Fibroblast of pulmonary artery (primary cell): ENCODE measurements at regions not wholly inside any gene's neighbourhood (a gene's known extent, or its start where the extent isn't known, plus 50 kb on each side); places are given as distances from the start of the nearest gene placed in this dataset.

Experiments
- DNase-seq: peaks from one replicate; pipeline ENCODE4 v3.0.0-alpha.2; 2010; ENCODE audit warnings: low read depth
- H3K4me3 ChIP-seq: replicated peaks from 2 replicates; pipeline ENCODE4 v1.5.1; 2011; ENCODE audit warnings: low read depth, mild to moderate bottlenecking, control low read depth, low read length, moderate library complexity
- TF ChIP-seq, protein P1 (sequence below): IDR thresholded peaks from 2 replicates; pipeline ENCODE4 v1.5.1; 2011; ENCODE audit warnings: mild to moderate bottlenecking, control low read depth, low read length, inconsistent platforms; ENCODE audit errors: missing control alignments

DNA sequence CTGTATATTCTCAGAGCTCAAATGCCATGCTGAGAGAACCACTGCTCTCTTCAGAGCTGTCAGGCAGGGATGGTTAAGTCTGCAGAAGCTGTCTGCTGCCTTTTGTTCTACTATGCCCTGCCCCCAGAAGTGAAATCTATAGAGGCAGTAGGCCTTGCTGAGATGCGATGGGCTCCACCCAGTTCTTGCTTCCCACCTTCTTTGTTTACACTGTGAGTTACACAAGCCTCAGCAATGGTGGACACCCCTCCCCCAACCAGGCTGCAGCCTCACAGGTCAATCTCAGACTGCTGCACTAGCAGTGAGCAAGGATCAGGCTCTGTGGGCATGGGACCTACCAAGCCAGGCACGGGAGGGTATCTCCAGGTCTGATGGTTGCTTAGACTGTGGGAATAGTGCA is 271.6 kb downstream of the CENPC start:
- no peak for DNase-seq
- no peak overlapping the region for H3K4me3 ChIP-seq
- TF ChIP-seq, protein P1, sequence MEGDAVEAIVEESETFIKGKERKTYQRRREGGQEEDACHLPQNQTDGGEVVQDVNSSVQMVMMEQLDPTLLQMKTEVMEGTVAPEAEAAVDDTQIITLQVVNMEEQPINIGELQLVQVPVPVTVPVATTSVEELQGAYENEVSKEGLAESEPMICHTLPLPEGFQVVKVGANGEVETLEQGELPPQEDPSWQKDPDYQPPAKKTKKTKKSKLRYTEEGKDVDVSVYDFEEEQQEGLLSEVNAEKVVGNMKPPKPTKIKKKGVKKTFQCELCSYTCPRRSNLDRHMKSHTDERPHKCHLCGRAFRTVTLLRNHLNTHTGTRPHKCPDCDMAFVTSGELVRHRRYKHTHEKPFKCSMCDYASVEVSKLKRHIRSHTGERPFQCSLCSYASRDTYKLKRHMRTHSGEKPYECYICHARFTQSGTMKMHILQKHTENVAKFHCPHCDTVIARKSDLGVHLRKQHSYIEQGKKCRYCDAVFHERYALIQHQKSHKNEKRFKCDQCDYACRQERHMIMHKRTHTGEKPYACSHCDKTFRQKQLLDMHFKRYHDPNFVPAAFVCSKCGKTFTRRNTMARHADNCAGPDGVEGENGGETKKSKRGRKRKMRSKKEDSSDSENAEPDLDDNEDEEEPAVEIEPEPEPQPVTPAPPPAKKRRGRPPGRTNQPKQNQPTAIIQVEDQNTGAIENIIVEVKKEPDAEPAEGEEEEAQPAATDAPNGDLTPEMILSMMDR, result no peak

DNA sequence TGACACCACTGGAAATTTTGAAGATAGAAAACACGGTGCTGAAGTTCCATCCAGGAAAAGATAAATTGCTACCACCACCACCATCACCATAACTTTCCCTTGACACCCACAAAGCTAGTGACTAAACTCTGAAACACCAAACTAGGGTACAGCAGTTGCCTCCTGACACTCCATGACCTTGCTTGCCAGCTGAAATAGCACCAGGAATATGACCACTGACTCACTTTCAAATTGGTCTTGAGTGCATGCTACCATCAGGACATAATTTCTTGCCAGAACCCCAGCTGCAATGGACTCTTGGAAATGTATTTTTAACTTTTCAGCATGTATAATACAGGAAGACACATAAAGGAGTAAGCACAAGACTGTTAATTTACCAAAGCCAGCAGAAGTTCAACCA is 283.3 kb downstream of the CENPC start:
- no peak overlapping the region for H3K4me3 ChIP-seq
- no peak for DNase-seq
- TF ChIP-seq, protein P1, result no peak

DNA sequence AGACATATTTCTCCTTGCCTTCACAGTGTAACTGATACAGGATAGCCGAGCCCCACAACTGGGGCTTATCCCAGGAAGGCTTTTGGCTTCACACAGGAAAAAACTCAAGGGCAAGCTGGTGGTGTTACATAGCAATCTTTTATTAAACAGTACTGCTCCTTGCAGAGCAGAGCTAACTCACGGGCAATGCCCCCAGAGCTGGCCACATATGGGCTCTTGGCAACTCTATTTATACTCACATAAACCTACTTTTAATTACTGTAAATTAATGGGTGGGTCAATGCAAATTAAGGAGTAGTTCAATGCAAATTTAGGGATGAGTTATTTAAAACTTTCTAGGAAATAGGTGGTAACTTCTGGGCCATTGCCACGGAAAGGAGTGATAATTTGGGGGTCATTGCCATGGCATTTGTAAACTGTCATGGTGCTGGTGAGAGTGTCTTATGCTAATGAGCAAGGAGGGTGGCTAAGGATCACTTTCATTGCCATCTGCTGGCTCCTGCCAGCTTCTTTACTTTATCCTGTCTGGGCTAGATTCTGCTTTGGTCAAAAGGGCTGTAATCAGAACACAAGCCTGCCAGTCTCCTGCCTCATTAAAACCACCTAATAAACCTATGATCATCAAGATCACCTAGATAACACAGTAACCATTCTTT is 288.8 kb downstream of the CENPC start:
- TF ChIP-seq, protein P1, result no peak
- DNase-seq, result no peak
- no peak overlapping the region for H3K4me3 ChIP-seq

DNA sequence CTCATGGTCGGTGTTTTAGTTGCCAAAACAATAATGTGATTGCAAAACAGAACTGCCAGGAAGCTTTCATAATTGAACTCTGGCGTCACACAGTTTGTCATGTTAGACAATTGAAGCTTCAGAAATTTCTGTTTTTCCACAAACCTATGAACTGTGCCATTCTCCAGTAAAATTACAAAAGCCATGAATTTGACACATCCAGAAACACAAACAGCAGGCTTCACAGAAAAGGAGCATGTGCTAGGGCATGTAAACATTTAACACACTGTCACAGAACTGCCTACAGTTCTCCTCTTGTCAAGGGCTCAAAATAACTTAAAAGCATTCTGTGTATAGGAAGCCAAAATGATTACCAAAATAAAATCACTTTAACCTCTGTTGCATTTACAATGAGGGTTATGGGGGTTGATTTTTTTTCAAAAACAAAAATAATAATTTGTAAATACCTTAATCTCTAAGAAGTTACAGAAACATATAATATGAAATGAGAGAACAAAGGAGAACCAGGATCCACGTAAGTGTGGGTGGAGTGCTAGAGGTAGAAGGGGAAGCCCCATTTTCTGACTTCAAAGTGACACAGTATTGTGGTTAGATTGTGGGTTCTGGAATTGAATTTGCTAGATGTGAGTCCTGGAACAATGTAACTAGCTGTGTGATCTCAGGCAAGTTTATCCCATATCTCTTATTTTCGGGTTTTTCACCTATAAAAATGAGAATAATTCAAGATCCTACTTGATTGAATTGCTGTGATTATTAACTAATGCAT is 295.0 kb downstream of the CENPC start:
- DNase-seq, result no peak
- no peak overlapping the region for H3K4me3 ChIP-seq
- TF ChIP-seq, protein P1, result no peak

DNA sequence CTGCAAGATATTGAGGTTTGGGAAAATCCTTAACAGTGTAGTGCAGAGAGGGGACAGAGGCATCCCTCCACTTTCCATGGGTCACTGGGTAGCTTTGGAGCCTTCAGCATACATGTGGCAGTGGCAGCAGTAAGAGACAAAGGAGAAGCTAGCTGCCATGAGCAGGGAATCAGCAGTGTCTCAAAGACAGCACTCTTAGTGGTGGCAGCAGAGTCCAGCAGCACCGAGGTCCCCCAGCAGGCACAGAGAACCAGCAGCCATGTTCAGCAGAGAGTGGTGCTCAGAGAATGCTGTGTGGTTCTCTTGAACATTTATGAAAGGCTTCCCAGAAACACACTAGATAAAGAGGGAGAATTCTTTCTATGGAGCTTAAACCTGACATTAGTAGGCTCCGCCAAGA is 308.5 kb downstream of the CENPC start:
- H3K4me3 ChIP-seq, result no peak overlapping the region
- TF ChIP-seq, protein P1, result no peak
- DNase-seq, result no peak

DNA sequence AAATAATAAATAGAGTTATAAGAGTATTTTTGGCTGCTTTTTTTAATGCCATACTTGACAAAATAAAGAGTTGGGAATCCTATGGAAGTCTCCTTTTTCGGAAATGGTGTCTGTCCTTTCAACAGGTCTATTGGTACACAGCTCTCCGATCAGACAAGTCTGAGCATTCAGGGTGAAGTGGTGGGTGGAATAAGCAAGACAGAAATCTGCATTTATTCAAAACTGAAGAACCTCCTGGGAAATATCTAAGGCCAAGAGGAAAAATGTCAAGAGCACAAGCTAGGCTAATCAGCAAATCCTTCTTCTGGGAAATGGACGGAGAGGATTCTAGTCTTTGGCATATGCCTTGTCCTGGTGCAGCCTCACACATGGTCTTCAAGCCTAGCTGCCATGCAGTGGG is 309.0 kb downstream of the CENPC start:
- no peak for DNase-seq
- TF ChIP-seq, protein P1, result no peak
- no peak overlapping the region for H3K4me3 ChIP-seq
